ENCODE measurements at regions not wholly inside any gene's neighbourhood (a gene's known extent, or its start where the extent isn't known, plus 50 kb on each side); places are given as distances from the start of the nearest gene placed in this dataset.
"Not testable (repeated sequence)": the region's sequence is repeated elsewhere in the genome, so short reads cannot be mapped to it uniquely, and the experiment has no call there.

DNA sequence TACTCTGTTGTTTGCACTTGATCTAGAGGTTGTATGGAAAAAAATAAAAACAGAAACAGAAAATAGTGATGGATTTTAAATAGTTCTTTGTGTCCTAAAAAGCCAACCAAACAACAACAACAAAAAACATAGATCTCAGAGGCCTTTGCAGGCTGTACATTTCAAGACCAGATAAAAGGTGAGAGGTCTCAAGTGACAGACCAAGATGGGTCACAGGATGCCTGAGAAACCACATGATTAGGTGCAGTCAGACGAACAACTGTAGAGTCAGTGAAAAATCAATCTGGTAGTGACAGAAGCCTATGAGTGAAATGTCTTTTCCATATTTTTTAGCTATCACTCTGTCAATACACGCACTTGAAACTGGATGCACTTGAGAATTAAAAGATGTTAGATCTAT is 193.5 kb upstream of the SAMSN1 start:
- H3K4me3 Mint-ChIP-seq: no peak overlapping the region
- peaks cover 0 to 16% (median 4%) of the 10 kb centered on the region in 3 donors for H3K4me1 Mint-ChIP-seq
- peaks cover 5 to 8% of the 10 kb centered on the region in 2 donors for H3K36me3 Mint-ChIP-seq
- H3K27me3 Mint-ChIP-seq: no peaks in the 10 kb centered on the region
- ATAC-seq (ENCODE audit: low read depth in 2 of 2) (no peak), DNase-seq (no peak)
- no peak overlapping the region for H3K27ac Mint-ChIP-seq
- H3K9me3 Mint-ChIP-seq: peaks cover 3 to 8% (median 5%) of the 10 kb centered on the region in 7 donors

DNA sequence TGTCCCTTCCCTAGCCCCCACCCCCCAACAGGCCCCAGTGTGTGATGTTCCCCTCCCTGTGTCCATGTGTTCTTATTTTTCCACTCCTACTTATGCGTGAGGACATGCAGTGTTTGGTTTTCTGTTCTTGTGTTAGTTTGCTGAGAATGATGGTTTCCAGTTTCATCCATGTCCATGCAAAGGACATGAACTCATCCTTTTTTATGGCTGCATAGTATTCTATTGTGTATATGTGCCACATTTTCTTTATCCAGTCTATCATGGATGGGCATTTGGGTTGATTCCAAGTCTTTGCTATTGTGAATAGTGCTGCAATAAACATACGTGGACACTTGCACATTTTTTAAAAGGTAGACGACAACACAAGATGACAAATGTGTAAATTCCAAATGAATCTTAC is 192.5 kb upstream of the SAMSN1 start:
- peaks cover 6 to 23% (median 8%) of the 10 kb centered on the region in 3 donors for H3K4me1 Mint-ChIP-seq
- not testable (repeated sequence) for H3K27me3 Mint-ChIP-seq; DNase-seq; H3K9me3 Mint-ChIP-seq; H3K36me3 Mint-ChIP-seq; H3K4me3 Mint-ChIP-seq; ATAC-seq (ENCODE audit: low read depth in 2 of 2)
- peak overlapping the region in 1 of 6 donors; percentile 88 for H3K27ac Mint-ChIP-seq

GRCh38 chr21:14737922-14738321 is 191.8 kb upstream of the SAMSN1 start:
- ATAC-seq (ENCODE audit: low read depth in 2 of 2): peak; percentile 75 to 82
- no peaks in the 10 kb centered on the region for H3K9me3 Mint-ChIP-seq
- H3K27ac Mint-ChIP-seq: no peak overlapping the region
- no peak overlapping the region for H3K4me3 Mint-ChIP-seq
- no peaks in the 10 kb centered on the region for H3K27me3 Mint-ChIP-seq
- peak; percentile 55 for DNase-seq
- peaks cover 9 to 26% (median 11%) of the 10 kb centered on the region in 3 donors for H3K4me1 Mint-ChIP-seq
- H3K36me3 Mint-ChIP-seq: no peaks in the 10 kb centered on the region

DNA sequence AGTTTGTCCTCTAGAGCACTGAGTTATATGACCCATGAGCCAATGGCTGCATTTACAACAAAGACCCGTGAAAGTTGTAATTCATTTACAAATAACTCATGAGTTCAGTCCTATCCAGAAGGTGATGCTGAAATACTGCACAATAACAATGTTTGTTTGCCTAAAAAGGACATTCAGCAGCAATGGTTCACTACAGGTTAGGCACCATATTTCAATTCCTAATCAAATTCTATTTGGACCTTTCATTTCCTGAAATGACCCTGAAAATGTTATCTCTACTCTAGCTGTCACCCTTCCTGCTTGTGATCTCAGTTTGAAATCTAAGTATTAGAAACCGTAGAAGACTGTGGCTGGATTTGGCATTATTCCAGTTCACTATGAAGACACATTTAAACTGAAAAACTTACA is 191.2 kb upstream of the SAMSN1 start:
- no peak for DNase-seq
- Mint-ChIP-seq H3K27ac (no peak overlapping the region), H3K4me1 (peaks cover 9 to 26% (median 11%) of the 10 kb centered on the region in 3 donors), H3K9me3 (no peaks in the 10 kb centered on the region), H3K4me3 (no peak overlapping the region), H3K27me3 (no peaks in the 10 kb centered on the region), H3K36me3 (no peaks in the 10 kb centered on the region)
- ATAC-seq (ENCODE audit: low read depth in 2 of 2): no peak

- DNase-seq: no peak
- H3K27me3 Mint-ChIP-seq: no peaks in the 10 kb centered on the region
- ATAC-seq (ENCODE audit: low read depth in 2 of 2): no peak
Observed at GRCh38 chr21:14736672-14737071, 190.6 kb upstream of the SAMSN1 start.

GRCh38 chr21:14736162-14736561 is 190.0 kb upstream of the SAMSN1 start:
- Mint-ChIP-seq H3K27ac (no peak overlapping the region), H3K36me3 (no peaks in the 10 kb centered on the region), H3K27me3 (no peaks in the 10 kb centered on the region), H3K4me1 (peaks cover 9 to 26% (median 11%) of the 10 kb centered on the region in 3 donors), H3K9me3 (no peaks in the 10 kb centered on the region), H3K4me3 (no peak overlapping the region)
- DNase-seq (no peak), ATAC-seq (ENCODE audit: low read depth in 2 of 2) (no peak)

More at GRCh38 chr21:14736672-14737071, 190.6 kb upstream of the SAMSN1 start:
- Mint-ChIP-seq H3K9me3 (no peaks in the 10 kb centered on the region), H3K4me1 (peaks cover 9 to 26% (median 11%) of the 10 kb centered on the region in 3 donors), H3K36me3 (no peaks in the 10 kb centered on the region), H3K4me3 (no peak overlapping the region), H3K27ac (no peak overlapping the region)

DNA sequence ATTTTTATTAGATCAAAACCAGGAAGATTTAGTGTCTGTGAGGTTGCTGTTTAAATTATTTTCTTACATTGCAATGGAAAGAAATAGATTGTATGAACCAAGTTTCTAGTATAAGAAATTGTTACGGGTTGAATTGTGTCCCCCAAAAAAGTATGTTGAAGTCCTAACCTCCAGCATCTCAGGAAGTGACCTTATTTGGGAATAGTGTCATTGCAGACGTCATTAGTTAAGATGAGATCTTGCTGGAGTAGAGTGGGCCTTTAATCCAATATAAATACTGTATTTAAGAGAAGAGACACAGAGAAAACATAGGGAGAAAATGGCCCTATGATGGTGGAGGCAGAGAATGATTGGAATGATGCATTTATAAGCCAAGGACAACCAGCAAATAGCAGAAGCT is 188.7 kb upstream of the SAMSN1 start:
- DNase-seq: no peak
- Mint-ChIP-seq H3K4me1 (peaks cover 9 to 26% (median 11%) of the 10 kb centered on the region in 3 donors), H3K9me3 (no peaks in the 10 kb centered on the region), H3K27ac (peak overlapping the region in 1 of 6 donors; percentile 2), H3K36me3 (no peaks in the 10 kb centered on the region), H3K4me3 (no peak overlapping the region), H3K27me3 (no peaks in the 10 kb centered on the region)
- ATAC-seq (ENCODE audit: low read depth in 2 of 2): no peak

- ATAC-seq (ENCODE audit: low read depth in 2 of 2) (peak; percentile 56 to 65), DNase-seq (no peak)
Observed at GRCh38 chr21:14734191-14734590, 188.1 kb upstream of the SAMSN1 start.

GRCh38 chr21:14725219-14725618 is 179.1 kb upstream of the SAMSN1 start:
- Mint-ChIP-seq H3K9me3 (peaks cover 0 to 2% (median 0%) of the 10 kb centered on the region in 7 donors), H3K27ac (no peak overlapping the region)

More at GRCh38 chr21:14734191-14734590, 188.1 kb upstream of the SAMSN1 start:
- Mint-ChIP-seq H3K4me3 (no peak overlapping the region), H3K9me3 (no peaks in the 10 kb centered on the region), H3K27ac (peak overlapping the region in 1 of 6 donors; percentile 20), H3K4me1 (peaks cover 9 to 26% (median 11%) of the 10 kb centered on the region in 3 donors), H3K27me3 (no peaks in the 10 kb centered on the region), H3K36me3 (no peaks in the 10 kb centered on the region)

GRCh38 chr21:14722841-14723483 is 176.8 kb upstream of the SAMSN1 start:
- DNase-seq (no peak), ATAC-seq (ENCODE audit: low read depth in 2 of 2) (no peak)
- H3K27me3 Mint-ChIP-seq: no peaks in the 10 kb centered on the region
- H3K36me3 Mint-ChIP-seq: no peaks in the 10 kb centered on the region
- peaks cover 0 to 6% (median 2%) of the 10 kb centered on the region in 3 donors for H3K4me1 Mint-ChIP-seq
- H3K9me3 Mint-ChIP-seq: peaks cover 0 to 2% (median 0%) of the 10 kb centered on the region in 7 donors
- no peak overlapping the region for H3K27ac Mint-ChIP-seq
- no peak overlapping the region for H3K4me3 Mint-ChIP-seq

More at GRCh38 chr21:14725219-14725618, 179.1 kb upstream of the SAMSN1 start:
- no peak for ATAC-seq (ENCODE audit: low read depth in 2 of 2)
- no peak for DNase-seq
- no peaks in the 10 kb centered on the region for H3K27me3 Mint-ChIP-seq
- H3K4me3 Mint-ChIP-seq: no peak overlapping the region
- H3K4me1 Mint-ChIP-seq: peaks cover 0 to 6% (median 2%) of the 10 kb centered on the region in 3 donors
- H3K36me3 Mint-ChIP-seq: no peaks in the 10 kb centered on the region

GRCh38 chr21:14720237-14720636 is 174.1 kb upstream of the SAMSN1 start:
- H3K27me3 Mint-ChIP-seq: no peaks in the 10 kb centered on the region
- ATAC-seq (ENCODE audit: low read depth in 2 of 2) (no peak), DNase-seq (no peak)
- H3K9me3 Mint-ChIP-seq: peaks cover 0 to 2% (median 0%) of the 10 kb centered on the region in 7 donors
- no peaks in the 10 kb centered on the region for H3K4me1 Mint-ChIP-seq
- peak overlapping the region in 1 of 6 donors; percentile 1 for H3K27ac Mint-ChIP-seq
- no peak overlapping the region for H3K4me3 Mint-ChIP-seq
- H3K36me3 Mint-ChIP-seq: no peaks in the 10 kb centered on the region

GRCh38 chr21:14718951-14719350 is 172.8 kb upstream of the SAMSN1 start:
- no peak for DNase-seq
- peaks cover 0 to 3% (median 0%) of the 10 kb centered on the region in 7 donors for H3K9me3 Mint-ChIP-seq
- no peaks in the 10 kb centered on the region for H3K27me3 Mint-ChIP-seq
- H3K4me3 Mint-ChIP-seq: no peak overlapping the region
- H3K27ac Mint-ChIP-seq: no peak overlapping the region
- H3K4me1 Mint-ChIP-seq: no peaks in the 10 kb centered on the region
- no peaks in the 10 kb centered on the region for H3K36me3 Mint-ChIP-seq
- ATAC-seq (ENCODE audit: low read depth in 2 of 2): no peak

DNA sequence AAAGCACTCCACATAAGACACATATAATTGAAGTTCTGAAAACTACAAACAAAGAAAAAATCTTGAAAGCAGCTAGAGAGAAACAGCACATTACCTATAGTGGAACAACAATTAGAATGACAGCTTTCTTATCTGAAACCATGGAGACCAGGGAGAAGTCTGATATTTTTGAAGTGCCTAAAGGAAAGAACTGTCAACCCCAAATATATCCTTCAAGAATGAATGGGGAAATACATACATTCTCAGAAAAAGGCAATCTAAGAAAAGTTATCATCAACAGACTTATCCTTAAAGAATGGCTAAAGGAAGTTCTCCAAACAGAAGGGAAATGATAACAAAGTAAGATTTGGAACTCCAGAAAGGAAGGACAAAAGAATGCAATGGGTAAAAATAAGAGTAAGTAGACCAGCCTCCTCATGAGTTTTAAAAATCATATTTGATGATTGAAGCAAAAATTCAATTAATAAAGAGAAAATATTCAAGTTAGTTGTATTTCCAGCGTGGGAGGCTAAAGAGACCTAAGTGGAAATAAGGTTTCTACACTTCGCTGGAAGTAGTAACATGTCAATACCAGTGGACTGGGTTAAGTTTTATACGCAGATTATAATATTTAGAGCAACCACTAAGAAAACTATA is 170.8 kb upstream of the SAMSN1 start:
- H3K36me3 Mint-ChIP-seq: peaks cover 6 to 13% of the 10 kb centered on the region in 2 donors
- DNase-seq: no peak
- no peak overlapping the region for H3K27ac Mint-ChIP-seq
- peak overlapping the region in 1 of 8 donors; percentile 16 for H3K4me3 Mint-ChIP-seq
- H3K9me3 Mint-ChIP-seq: peaks cover 0 to 16% (median 6%) of the 10 kb centered on the region in 7 donors
- no peaks in the 10 kb centered on the region for H3K27me3 Mint-ChIP-seq
- no peak for ATAC-seq (ENCODE audit: low read depth in 2 of 2)
- H3K4me1 Mint-ChIP-seq: no peaks in the 10 kb centered on the region

DNA sequence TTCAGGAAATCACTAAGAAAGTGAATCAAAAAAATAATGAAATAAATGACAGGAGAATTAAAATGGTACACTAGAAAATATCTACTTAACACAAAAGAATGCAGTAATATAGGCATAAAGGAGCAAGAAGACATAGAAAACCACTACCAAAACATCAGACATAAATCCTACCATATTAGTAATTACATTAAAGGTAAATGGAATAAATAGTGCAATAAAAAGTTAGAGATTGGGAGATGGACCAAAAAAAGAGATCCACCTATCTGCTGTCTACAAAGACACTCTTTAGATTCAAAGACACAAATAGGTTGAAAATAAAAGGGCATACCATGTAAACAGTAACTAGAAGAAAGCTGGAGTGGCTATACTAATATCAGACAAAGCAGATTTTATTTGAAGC is 167.0 kb upstream of the SAMSN1 start:
- Mint-ChIP-seq H3K9me3 (peaks cover 0 to 22% (median 10%) of the 10 kb centered on the region in 7 donors), H3K27me3 (no peaks in the 10 kb centered on the region), H3K4me3 (no peak overlapping the region), H3K4me1 (no peaks in the 10 kb centered on the region), H3K36me3 (peaks cover 6 to 16% of the 10 kb centered on the region in 2 donors), H3K27ac (no peak overlapping the region)
- ATAC-seq (ENCODE audit: low read depth in 2 of 2): no peak
- DNase-seq: no peak

Data from naive B cell (primary cell).